ENCODE measurements at regions not wholly inside any gene's neighbourhood (a gene's known extent, or its start where the extent isn't known, plus 50 kb on each side); places are given as distances from the start of the nearest gene placed in this dataset.
"Not testable (repeated sequence)": the region's sequence is repeated elsewhere in the genome, so short reads cannot be mapped to it uniquely, and the experiment has no call there.

GRCh38 chr14:45902241-45902640 lies 649.2 kb upstream of the MIS18BP1 start:
- no peak for DNase-seq (ENCODE audit: low read depth in 1 of 2, low spot score in 1 of 2)
- Histone ChIP-seq H3K4me3 (replicated peaks; ENCODE audit: insufficient read depth, low read length) (no peak overlapping the region), H3K27me3 (ENCODE audit: insufficient read depth, poor library complexity, severe bottlenecking) (no peaks in the 10 kb centered on the region), H3K27ac (replicated peaks) (no peak overlapping the region)
- TF ChIP-seq POLR2AphosphoS5 (IDR thresholded peaks at IDR 0.05; ENCODE audit: low read depth) (no peak), CTCF (IDR thresholded peaks at IDR 0.05; ENCODE audit: insufficient read depth, low read length) (no peak), SPI1 (IDR thresholded peaks at IDR 0.05; ENCODE audit: borderline replicate concordance, low read depth) (no peak), GABPA (IDR thresholded peaks at IDR 0.05; ENCODE audit: low read depth) (no peak)
- TF ChIP-seq, protein P1, sequence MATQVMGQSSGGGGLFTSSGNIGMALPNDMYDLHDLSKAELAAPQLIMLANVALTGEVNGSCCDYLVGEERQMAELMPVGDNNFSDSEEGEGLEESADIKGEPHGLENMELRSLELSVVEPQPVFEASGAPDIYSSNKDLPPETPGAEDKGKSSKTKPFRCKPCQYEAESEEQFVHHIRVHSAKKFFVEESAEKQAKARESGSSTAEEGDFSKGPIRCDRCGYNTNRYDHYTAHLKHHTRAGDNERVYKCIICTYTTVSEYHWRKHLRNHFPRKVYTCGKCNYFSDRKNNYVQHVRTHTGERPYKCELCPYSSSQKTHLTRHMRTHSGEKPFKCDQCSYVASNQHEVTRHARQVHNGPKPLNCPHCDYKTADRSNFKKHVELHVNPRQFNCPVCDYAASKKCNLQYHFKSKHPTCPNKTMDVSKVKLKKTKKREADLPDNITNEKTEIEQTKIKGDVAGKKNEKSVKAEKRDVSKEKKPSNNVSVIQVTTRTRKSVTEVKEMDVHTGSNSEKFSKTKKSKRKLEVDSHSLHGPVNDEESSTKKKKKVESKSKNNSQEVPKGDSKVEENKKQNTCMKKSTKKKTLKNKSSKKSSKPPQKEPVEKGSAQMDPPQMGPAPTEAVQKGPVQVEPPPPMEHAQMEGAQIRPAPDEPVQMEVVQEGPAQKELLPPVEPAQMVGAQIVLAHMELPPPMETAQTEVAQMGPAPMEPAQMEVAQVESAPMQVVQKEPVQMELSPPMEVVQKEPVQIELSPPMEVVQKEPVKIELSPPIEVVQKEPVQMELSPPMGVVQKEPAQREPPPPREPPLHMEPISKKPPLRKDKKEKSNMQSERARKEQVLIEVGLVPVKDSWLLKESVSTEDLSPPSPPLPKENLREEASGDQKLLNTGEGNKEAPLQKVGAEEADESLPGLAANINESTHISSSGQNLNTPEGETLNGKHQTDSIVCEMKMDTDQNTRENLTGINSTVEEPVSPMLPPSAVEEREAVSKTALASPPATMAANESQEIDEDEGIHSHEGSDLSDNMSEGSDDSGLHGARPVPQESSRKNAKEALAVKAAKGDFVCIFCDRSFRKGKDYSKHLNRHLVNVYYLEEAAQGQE (IDR thresholded peaks at IDR 0.05; ENCODE audit: insufficient replicate concordance, low read depth) = no peak

GRCh38 chr14:45897439-45897838 lies 644.4 kb upstream of the MIS18BP1 start:
- no peak for DNase-seq (ENCODE audit: low read depth in 1 of 2, low spot score in 1 of 2)
- no peaks in the 10 kb centered on the region for H3K27me3 ChIP-seq (ENCODE audit: insufficient read depth, poor library complexity, severe bottlenecking)
- no peak overlapping the region for H3K27ac ChIP-seq (replicated peaks)
- no peak overlapping the region for H3K4me3 ChIP-seq (replicated peaks; ENCODE audit: insufficient read depth, low read length)
- TF ChIP-seq GABPA (IDR thresholded peaks at IDR 0.05; ENCODE audit: low read depth) (no peak), POLR2AphosphoS5 (IDR thresholded peaks at IDR 0.05; ENCODE audit: low read depth) (no peak), CTCF (IDR thresholded peaks at IDR 0.05; ENCODE audit: insufficient read depth, low read length) (no peak), SPI1 (IDR thresholded peaks at IDR 0.05; ENCODE audit: borderline replicate concordance, low read depth) (no peak)
- TF ChIP-seq, protein P1 (IDR thresholded peaks at IDR 0.05; ENCODE audit: insufficient replicate concordance, low read depth) = no peak

- TF ChIP-seq POLR2AphosphoS5 (IDR thresholded peaks at IDR 0.05; ENCODE audit: low read depth) = no peak
- no peak for TF ChIP-seq SPI1 (IDR thresholded peaks at IDR 0.05; ENCODE audit: borderline replicate concordance, low read depth)
- no peak for DNase-seq (ENCODE audit: low read depth in 1 of 2, low spot score in 1 of 2)
- no peak overlapping the region for H3K4me3 ChIP-seq (replicated peaks; ENCODE audit: insufficient read depth, low read length)
- H3K27me3 ChIP-seq (ENCODE audit: insufficient read depth, poor library complexity, severe bottlenecking) = no peaks in the 10 kb centered on the region
- H3K27ac ChIP-seq (replicated peaks) = no peak overlapping the region
Observed at GRCh38 chr14:45893127-45893526, 640.1 kb upstream of the MIS18BP1 start.

DNA sequence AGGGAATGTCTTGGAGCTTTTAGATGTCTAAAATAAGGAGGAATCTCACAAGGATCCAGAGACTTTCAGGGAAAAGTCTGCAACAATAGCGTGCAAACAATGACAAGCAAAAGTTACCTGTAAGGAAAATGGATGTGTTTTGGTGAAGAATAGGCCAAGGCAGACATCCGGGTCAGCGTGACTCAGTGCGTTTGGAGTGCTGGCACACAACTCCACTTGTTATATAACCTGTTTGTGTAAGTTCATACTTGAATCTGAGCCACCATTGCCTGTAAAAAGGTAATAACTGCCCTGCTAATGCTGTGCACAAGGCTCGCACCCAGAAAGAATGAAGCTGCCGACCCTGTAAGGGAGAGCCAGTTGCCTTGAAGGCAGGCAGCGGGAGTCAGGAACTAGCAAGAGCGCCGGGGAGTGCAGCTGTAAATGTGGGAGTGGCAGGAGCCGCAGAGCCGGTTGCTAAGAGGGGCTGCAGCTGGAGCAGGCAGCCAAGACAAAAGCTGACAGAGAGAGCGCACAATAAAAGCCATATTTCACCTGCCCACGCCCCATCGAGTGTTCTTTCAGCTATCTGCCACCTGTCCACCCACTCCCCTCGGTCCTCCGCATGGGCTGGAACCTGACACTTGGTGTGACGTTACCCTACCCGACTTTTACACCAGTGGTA lies 638.5 kb upstream of the MIS18BP1 start:
- no peak for DNase-seq (ENCODE audit: low read depth in 1 of 2, low spot score in 1 of 2)
- no peak overlapping the region for H3K4me3 ChIP-seq (replicated peaks; ENCODE audit: insufficient read depth, low read length)
- no peak overlapping the region for H3K27ac ChIP-seq (replicated peaks)
- no peak for TF ChIP-seq CTCF (IDR thresholded peaks at IDR 0.05; ENCODE audit: insufficient read depth, low read length)
- TF ChIP-seq GABPA (IDR thresholded peaks at IDR 0.05; ENCODE audit: low read depth) = no peak
- no peak for TF ChIP-seq POLR2AphosphoS5 (IDR thresholded peaks at IDR 0.05; ENCODE audit: low read depth)
- TF ChIP-seq SPI1 (IDR thresholded peaks at IDR 0.05; ENCODE audit: borderline replicate concordance, low read depth) = no peak
- TF ChIP-seq, protein P1 (IDR thresholded peaks at IDR 0.05; ENCODE audit: insufficient replicate concordance, low read depth) = no peak
- no peaks in the 10 kb centered on the region for H3K27me3 ChIP-seq (ENCODE audit: insufficient read depth, poor library complexity, severe bottlenecking)

- not testable (repeated sequence) for H3K27me3 ChIP-seq (ENCODE audit: insufficient read depth, poor library complexity, severe bottlenecking); DNase-seq (ENCODE audit: low read depth in 1 of 2, low spot score in 1 of 2); H3K4me3 ChIP-seq (replicated peaks; ENCODE audit: insufficient read depth, low read length); H3K27ac ChIP-seq (replicated peaks)
Observed at GRCh38 chr14:45888766-45889285, 635.8 kb upstream of the MIS18BP1 start.

All from HL-60 (cell line).